Testis (tissue), 2 donors: ENCODE measurements at regions not wholly inside any gene's neighbourhood (a gene's known extent, or its start where the extent isn't known, plus 50 kb on each side); places are given as distances from the start of the nearest gene placed in this dataset.
"Not testable (repeated sequence)": the region's sequence is repeated elsewhere in the genome, so short reads cannot be mapped to it uniquely, and the experiment has no call there.

Experiments used
- DNase-seq: peaks from one replicate; pipeline ENCODE4 v3.0.0-alpha.2; 2019
- H3K27ac ChIP-seq, 2 donors: fragments of 200-600 bp; sonication (generic); one replicate each; pipeline ENCODE4 v1.5.1; 2019
- H3K27me3 ChIP-seq: fragments of 200-600 bp; sonication (generic); one replicate; pipeline ENCODE4 v1.5.1; 2019
- H3K36me3 ChIP-seq: fragments of 200-600 bp; sonication (generic); one replicate; pipeline ENCODE4 v1.5.1; 2017; ENCODE audit warnings: low read depth; ENCODE audit errors: missing control alignments
- H3K4me1 ChIP-seq: fragments of 200-600 bp; sonication (generic); one replicate; pipeline ENCODE4 v1.5.1; 2019
- H3K4me3 ChIP-seq, 2 donors: fragments of 200-600 bp; sonication (generic); one replicate each; pipeline ENCODE4 v1.5.1; 2017 to 2019
- H3K9me3 ChIP-seq: fragments of 200-600 bp; sonication (generic); one replicate; pipeline ENCODE4 v1.5.1; 2017
- CTCF ChIP-seq, 3 experiments: fragments of 450-650 bp in 2 of 3; fragments of 200-600 bp in 1 of 3; sonication (generic) in 1 of 3; IDR thresholded peaks; one replicate each; pipeline ENCODE4 v1.5.1; 2016 to 2019; ENCODE audit warnings: antibody characterized with exemption in 3 of 3, mild to moderate bottlenecking in 2 of 3, moderate library complexity in 1 of 3
- POLR2A ChIP-seq: fragments of 450-650 bp; IDR thresholded peaks from one replicate; pipeline ENCODE4 v1.6.1; 2017; ENCODE audit warnings: antibody characterized with exemption, mild to moderate bottlenecking, moderate library complexity
- WGBS, 2 donors: methylation state at CpG; one replicate each; pipeline ENCODE4 v1.1.5; 2018; 5-methylcytosine and 5-hydroxymethylcytosine counted together
- intact Hi-C: fragments of 100-400 bp; cut with DNase I; formaldehyde crosslinking; loops from one replicate; pipeline ENCODE4 v1.15.1; 2023; ENCODE audit warnings: low total_unique reads

DNA sequence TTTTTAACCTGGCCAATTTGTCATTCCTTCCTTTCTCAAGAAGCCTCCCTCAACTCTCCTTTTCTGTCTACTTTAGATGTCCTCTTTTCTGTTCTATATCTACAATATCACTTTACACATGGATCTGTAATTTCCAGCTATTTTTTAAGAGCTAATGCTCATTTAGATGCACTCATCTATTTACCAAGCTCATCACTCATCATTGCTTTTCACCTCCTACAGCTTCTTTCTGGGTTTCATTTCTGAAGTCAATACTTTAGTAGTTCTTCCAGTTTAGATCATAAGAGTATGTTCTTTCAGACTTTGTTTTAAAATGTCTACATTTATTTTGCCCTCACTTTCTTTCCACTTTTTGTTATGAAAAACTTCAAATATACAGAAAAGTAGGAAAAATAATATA, 466.9 kb downstream of the MID1IP1 start:
- Histone ChIP-seq H3K27ac (no peak overlapping the region), H3K4me3 (no peak overlapping the region), H3K4me1 (no peaks in the 10 kb centered on the region), H3K36me3 (no peaks in the 10 kb centered on the region), H3K27me3 (no peaks in the 10 kb centered on the region), H3K9me3 (no peaks in the 10 kb centered on the region)
- DNase-seq = no peak
- TF ChIP-seq POLR2A (no peak), CTCF (IDR thresholded peaks at IDR 0.05) (no peak)
- intact Hi-C loops = no loop called here

GRCh38 chrX:39275500-39276068, 474.3 kb downstream of the MID1IP1 start:
- no peaks in the 10 kb centered on the region for H3K36me3 ChIP-seq
- H3K4me1 ChIP-seq = no peaks in the 10 kb centered on the region
- no peak overlapping the region for H3K27ac ChIP-seq
- H3K27me3 ChIP-seq = no peaks in the 10 kb centered on the region
- WGBS, 2 donors = 93 to 100% methylated on average over 2 to 14 of the region's 23 CpGs
- TF ChIP-seq POLR2A (no peak), CTCF (IDR thresholded peaks at IDR 0.05) (no peak)
- intact Hi-C loops = no loop called here
- no peak for DNase-seq
- no peak overlapping the region for H3K4me3 ChIP-seq
- H3K9me3 ChIP-seq = no peaks in the 10 kb centered on the region

- H3K4me1 ChIP-seq, H3K4me3 ChIP-seq, H3K27me3 ChIP-seq, H3K27ac ChIP-seq, intact Hi-C loops, DNase-seq, H3K36me3 ChIP-seq, H3K9me3 ChIP-seq: not testable (repeated sequence)
- 86% methylated on average over 11 of the region's 46 CpGs; no CpG with 5 or more reads in 1 of the 2 donors for WGBS, 2 donors
These were observed 476.6 kb downstream of the MID1IP1 start for GRCh38 chrX:39277685-39278390.

DNA sequence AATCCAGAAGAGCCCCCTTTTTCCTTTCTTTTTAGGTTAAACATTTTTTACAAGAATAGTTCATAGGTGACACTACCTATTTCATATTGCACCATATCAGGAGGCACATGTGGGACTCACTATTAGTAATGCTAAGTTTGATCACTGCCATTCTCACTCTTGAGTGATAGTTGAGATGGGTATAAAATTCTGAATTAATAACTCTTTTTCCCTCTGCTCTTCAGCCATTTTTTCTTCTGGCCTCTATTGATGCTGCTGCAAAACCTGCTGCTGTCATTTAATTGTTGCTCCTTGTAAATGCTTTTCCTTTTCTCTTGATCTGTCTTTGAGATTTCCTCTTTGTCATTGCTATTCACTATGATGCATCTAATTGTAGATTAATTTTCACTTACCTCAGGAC, 482.0 kb downstream of the MID1IP1 start:
- TF ChIP-seq CTCF (IDR thresholded peaks at IDR 0.05) = no peak
- TF ChIP-seq POLR2A = no peak
- Histone ChIP-seq H3K36me3 (no peaks in the 10 kb centered on the region), H3K27me3 (no peaks in the 10 kb centered on the region), H3K4me1 (no peaks in the 10 kb centered on the region), H3K9me3 (no peaks in the 10 kb centered on the region), H3K4me3 (no peak overlapping the region), H3K27ac (no peak overlapping the region)
- intact Hi-C loops = no loop called here
- DNase-seq = no peak

GRCh38 chrX:39288592-39288991, 487.3 kb downstream of the MID1IP1 start:
- intact Hi-C loops = no loop called here
- WGBS, 2 donors = 89 to 93% methylated on average over 3 of the region's 3 CpGs
- Histone ChIP-seq H3K27me3 (no peaks in the 10 kb centered on the region), H3K36me3 (no peaks in the 10 kb centered on the region), H3K4me1 (no peaks in the 10 kb centered on the region), H3K9me3 (no peaks in the 10 kb centered on the region), H3K4me3 (no peak overlapping the region), H3K27ac (no peak overlapping the region)
- DNase-seq = no peak
- TF ChIP-seq CTCF (IDR thresholded peaks at IDR 0.05) = no peak
- TF ChIP-seq POLR2A = no peak
